Testis (tissue), 2 donors: ENCODE measurements at regions not wholly inside any gene's neighbourhood (a gene's known extent, or its start where the extent isn't known, plus 50 kb on each side); places are given as distances from the start of the nearest gene placed in this dataset.

Source experiments
- CTCF ChIP-seq, 3 experiments: fragments of 450-650 bp in 2 of 3; fragments of 200-600 bp in 1 of 3; sonication (generic) in 1 of 3; IDR thresholded peaks; one replicate each; pipeline ENCODE4 v1.5.1; 2016 to 2019; ENCODE audit warnings: antibody characterized with exemption in 3 of 3, mild to moderate bottlenecking in 2 of 3, moderate library complexity in 1 of 3
- POLR2A ChIP-seq: fragments of 450-650 bp; IDR thresholded peaks from one replicate; pipeline ENCODE4 v1.6.1; 2017; ENCODE audit warnings: antibody characterized with exemption, mild to moderate bottlenecking, moderate library complexity

GRCh38 chr21:28738420-28738704 lies 254.3 kb downstream of the LTN1 start:
- TF ChIP-seq CTCF (IDR thresholded peaks at IDR 0.05) (no peak), POLR2A (no peak)
